NB4 (cell line): ENCODE measurements at regions not wholly inside any gene's neighbourhood (a gene's known extent, or its start where the extent isn't known, plus 50 kb on each side); places are given as distances from the start of the nearest gene placed in this dataset.

Experiments used
- DNase-seq: peaks from one replicate; pipeline ENCODE4 v3.0.0; 2010; ENCODE audit warnings: low read depth
- H3K4me3 ChIP-seq: one replicate; pipeline ENCODE4 v1.5.1; 2011; ENCODE audit warnings: mild to moderate bottlenecking, low read depth, low read length, moderate library complexity
- CTCF ChIP-seq: IDR thresholded peaks from one replicate; pipeline ENCODE4 v1.5.1; 2012; ENCODE audit warnings: low read depth, low read length
- MAX ChIP-seq: IDR thresholded peaks from 2 replicates; pipeline ENCODE4 v1.6.1; 2011; ENCODE audit warnings: low read depth, low read length
- MYC ChIP-seq: IDR thresholded peaks from 2 replicates; pipeline ENCODE4 v1.6.1; 2011; ENCODE audit warnings: low read depth, low read length
- POLR2A ChIP-seq: IDR thresholded peaks from 2 replicates; pipeline ENCODE4 v1.6.1; 2011; ENCODE audit warnings: mild to moderate bottlenecking; ENCODE audit not compliant: insufficient read length; ENCODE audit errors: extremely low read depth

GRCh38 chr11:121898903-121899302 lies 217.1 kb downstream of the BLID start:
- no peak overlapping the region for H3K4me3 ChIP-seq
- TF ChIP-seq MYC = no peak
- no peak for TF ChIP-seq MAX
- no peak for TF ChIP-seq POLR2A
- no peak for TF ChIP-seq CTCF
- no peak for DNase-seq

- TF ChIP-seq MAX = no peak
- TF ChIP-seq CTCF = no peak
- no peak for TF ChIP-seq POLR2A
- TF ChIP-seq MYC = no peak
- no peak for DNase-seq
- no peak overlapping the region for H3K4me3 ChIP-seq
Measured at GRCh38 chr11:121895919-121896318, 220.1 kb downstream of the BLID start.

- DNase-seq = no peak
- H3K4me3 ChIP-seq = no peak overlapping the region
- TF ChIP-seq MAX = no peak
- no peak for TF ChIP-seq POLR2A
- no peak for TF ChIP-seq MYC
- no peak for TF ChIP-seq CTCF
Measured at GRCh38 chr11:121894581-121894980, 221.4 kb downstream of the BLID start.

GRCh38 chr11:121892863-121893262 lies 223.2 kb downstream of the BLID start:
- H3K4me3 ChIP-seq = no peak overlapping the region
- TF ChIP-seq MAX = no peak
- DNase-seq = no peak

GRCh38 chr11:121892131-121892681 lies 223.8 kb downstream of the BLID start:
- no peak overlapping the region for H3K4me3 ChIP-seq
- no peak for DNase-seq
- TF ChIP-seq CTCF (no peak), MAX (no peak), MYC (no peak)

- no peak overlapping the region for H3K4me3 ChIP-seq
- TF ChIP-seq MYC (no peak), MAX (no peak), POLR2A (no peak), CTCF (no peak)
- no peak for DNase-seq
Measured at GRCh38 chr11:121890946-121891515, 225.0 kb downstream of the BLID start.
